GM12873 (cell line): ENCODE measurements at regions not wholly inside any gene's neighbourhood (a gene's known extent, or its start where the extent isn't known, plus 50 kb on each side); places are given as distances from the start of the nearest gene placed in this dataset.

Source experiments
- TF ChIP-seq, protein P1 (sequence below): IDR thresholded peaks from 2 replicates; pipeline ENCODE4 v1.5.1; 2012; ENCODE audit warnings: low read depth, mild to moderate bottlenecking, moderate library complexity, low read length, control low read depth; ENCODE audit not compliant: insufficient read depth; ENCODE audit errors: missing control alignments

DNA sequence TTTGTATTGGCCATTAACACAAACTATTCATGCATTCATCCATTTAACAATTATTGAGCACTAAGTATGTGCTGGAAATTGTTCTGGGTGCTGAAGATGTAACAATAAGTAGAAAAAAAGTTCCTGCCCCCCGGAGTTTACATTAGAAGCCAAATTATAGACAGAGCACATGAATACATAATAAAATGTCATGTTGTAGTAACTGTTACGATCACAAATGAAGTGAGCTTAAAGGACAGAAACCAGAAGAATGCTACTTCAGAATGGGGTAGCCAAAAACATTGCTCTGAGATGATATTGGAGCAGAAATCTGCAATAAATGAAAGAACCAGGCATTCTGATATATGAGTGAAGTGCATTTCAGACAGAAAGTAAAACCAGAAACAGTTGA, 256.0 kb upstream of the SETBP1 start:
- TF ChIP-seq, protein P1, sequence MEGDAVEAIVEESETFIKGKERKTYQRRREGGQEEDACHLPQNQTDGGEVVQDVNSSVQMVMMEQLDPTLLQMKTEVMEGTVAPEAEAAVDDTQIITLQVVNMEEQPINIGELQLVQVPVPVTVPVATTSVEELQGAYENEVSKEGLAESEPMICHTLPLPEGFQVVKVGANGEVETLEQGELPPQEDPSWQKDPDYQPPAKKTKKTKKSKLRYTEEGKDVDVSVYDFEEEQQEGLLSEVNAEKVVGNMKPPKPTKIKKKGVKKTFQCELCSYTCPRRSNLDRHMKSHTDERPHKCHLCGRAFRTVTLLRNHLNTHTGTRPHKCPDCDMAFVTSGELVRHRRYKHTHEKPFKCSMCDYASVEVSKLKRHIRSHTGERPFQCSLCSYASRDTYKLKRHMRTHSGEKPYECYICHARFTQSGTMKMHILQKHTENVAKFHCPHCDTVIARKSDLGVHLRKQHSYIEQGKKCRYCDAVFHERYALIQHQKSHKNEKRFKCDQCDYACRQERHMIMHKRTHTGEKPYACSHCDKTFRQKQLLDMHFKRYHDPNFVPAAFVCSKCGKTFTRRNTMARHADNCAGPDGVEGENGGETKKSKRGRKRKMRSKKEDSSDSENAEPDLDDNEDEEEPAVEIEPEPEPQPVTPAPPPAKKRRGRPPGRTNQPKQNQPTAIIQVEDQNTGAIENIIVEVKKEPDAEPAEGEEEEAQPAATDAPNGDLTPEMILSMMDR: no peak

DNA sequence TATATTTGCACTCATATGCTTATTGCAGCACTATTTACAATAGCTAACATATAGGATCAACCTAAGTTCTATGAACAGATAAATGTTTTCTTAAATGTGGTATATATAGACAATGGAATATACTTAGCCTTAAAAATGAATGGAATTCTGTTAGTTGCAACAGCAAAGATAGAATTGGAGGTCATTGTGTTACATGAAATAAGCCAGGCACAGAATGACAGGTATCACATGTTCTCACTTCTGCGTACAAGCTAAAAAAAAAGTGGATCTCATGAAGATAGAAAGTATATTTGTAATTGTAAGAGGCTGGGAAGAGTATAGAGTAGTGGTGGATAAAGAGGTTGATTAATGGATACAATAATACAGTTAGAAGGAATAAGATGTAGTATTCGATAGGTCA, 255.5 kb upstream of the SETBP1 start:
- TF ChIP-seq, protein P1: no peak

DNA sequence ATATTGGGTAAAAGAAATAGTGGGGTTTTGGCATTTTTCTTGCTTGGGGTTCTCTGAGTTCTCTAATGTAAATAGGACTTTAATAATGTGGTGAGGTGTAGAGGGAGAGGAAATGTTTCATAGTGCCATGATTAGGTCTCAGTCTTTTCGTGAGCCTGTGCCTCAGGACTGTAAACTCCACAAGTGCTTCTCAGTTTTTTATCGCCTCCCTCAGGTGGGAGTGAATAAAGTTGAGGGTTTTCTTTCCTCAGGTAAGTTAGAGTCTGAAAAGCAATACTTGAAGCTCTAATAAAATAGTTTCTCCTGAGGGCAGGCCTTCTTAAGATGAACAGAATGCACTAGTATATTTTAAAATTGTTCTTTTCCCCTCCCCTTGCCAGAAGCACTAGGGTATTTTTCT, 243.1 kb upstream of the SETBP1 start:
- TF ChIP-seq, protein P1: no peak

DNA sequence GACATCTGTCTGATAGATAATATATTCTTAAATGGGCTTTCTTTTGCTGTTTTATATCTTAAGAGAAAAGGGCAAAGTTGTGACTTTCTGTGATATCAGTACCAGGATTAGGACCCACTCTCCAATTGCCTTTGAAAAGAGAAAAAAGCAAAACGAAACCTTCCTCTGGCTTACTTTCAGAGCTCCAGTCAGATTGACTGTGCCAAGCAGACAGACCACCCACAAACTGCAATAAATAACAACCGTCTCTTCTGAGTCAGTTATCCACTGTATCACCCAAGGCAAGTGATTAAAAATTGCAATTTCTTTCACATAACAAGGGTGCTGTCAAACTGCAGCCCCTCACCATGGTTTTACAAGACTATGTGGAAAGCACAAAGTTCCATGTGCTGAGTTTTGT, 230.5 kb upstream of the SETBP1 start:
- TF ChIP-seq, protein P1: no peak

DNA sequence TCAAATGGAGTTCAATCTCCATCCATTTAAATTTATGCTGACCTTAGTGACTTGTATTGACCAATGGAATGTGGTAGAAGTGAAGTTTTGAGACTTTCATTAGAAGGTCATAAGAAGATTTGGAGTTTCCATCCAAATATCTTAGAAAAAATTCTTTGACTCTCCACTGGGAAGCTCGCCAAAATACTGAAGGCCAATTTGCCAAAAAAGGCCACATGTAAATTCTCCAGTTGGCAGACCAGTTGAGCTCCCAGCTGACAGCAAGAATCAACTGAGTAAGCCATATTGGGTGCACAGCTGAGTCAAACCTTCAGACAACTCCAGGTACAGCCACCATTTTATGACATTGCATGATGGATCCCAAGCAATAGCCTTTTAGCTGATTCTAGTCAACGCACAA, 228.3 kb upstream of the SETBP1 start:
- TF ChIP-seq, protein P1: no peak

DNA sequence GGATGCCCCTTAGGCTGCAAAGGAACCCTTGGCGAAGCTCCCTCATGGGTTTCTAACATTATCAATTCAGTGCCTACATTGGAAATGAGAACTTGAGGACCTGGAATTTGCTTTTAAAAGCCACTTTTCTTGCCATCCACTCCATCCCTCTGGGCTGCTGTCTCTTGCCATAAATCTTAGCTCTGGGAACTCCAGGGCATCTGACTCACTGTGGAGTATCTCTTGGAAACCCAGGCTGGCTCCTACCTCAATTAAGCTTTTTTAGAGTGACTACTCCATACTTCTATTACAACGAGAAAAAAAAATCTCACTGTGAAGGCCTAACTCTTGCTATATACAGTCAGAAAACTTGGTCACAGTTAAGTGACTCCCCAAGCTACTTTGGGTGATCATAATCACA, 227.2 kb upstream of the SETBP1 start:
- TF ChIP-seq, protein P1: no peak

DNA sequence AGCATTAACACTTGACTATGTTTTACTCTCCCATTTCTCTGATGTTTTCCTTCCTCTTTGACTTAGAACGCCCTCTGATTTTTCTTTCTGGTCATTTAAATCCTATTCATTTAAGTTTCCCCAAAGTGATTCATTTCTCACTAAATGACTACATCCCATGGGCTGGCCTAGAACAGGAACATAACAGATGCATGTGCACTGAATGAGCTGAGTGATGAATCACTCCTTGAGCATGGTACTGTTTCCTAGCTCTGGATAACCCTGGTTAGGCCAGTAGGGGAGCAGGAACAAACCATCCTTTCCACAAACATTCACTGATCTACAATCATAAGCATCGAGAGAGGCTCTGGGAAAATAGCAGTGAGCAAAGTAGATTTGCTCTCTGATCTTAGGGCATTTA, 221.9 kb upstream of the SETBP1 start:
- TF ChIP-seq, protein P1: no peak
